GM18907 (cell line): ENCODE measurements at regions not wholly inside any gene's neighbourhood (a gene's known extent, or its start where the extent isn't known, plus 50 kb on each side); places are given as distances from the start of the nearest gene placed in this dataset.

ENCODE experiments used
- ATAC-seq: cut with Tn5 transposase; IDR thresholded peaks from one replicate; pipeline ENCODE4 v1.9.1; 2021; ENCODE audit warnings: mild to moderate bottlenecking, moderate library complexity; ENCODE audit not compliant: unreplicated experiment

GRCh38 chr3:94256888-94257813 is 194.3 kb downstream of the NSUN3 start:
- ATAC-seq: no peak

- no peak for ATAC-seq
Observed at GRCh38 chr3:94258851-94259250, 196.0 kb downstream of the NSUN3 start.

DNA sequence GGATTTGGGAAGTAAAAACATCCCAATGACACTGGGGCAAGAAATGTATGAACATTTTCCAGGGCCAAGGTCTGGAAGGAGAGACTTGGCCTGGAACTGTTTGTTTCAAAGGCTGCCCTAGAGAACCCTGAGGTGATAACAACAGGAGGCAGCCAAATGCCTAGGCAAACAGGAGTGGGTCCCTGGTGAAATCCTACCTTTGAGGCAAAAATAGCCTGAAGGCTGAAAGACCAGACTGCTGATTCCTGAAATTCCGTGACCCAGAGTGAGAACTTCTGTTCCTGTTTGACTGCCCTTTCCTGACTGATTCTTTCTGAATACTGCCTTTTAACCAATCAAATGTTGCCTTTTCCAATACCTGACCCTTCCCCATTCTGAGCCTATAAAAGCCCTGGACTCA is 196.4 kb downstream of the NSUN3 start:
- ATAC-seq: no peak

DNA sequence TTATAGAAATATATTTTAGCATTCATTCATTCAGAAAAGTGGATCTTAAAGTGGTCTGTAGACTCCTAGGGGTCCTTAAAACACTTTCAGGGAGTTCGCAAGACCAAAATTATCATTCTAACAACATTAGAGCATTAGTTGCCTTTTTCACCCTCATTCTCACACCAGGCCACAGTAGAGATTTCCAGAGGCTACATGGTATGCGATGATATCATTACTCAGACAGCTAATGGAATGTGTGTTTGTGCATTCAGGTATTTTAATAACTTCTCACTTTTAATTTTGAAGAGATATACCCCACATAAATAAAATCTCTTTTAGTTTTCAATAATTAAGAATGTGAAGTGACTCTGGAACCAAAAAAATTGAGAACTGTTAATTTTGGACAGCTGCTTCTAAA is 206.9 kb downstream of the NSUN3 start:
- no peak for ATAC-seq

- no peak for ATAC-seq
Observed at GRCh38 chr3:94272016-94272415, 209.2 kb downstream of the NSUN3 start.

GRCh38 chr3:94280958-94281357 is 218.1 kb downstream of the NSUN3 start:
- no peak for ATAC-seq

DNA sequence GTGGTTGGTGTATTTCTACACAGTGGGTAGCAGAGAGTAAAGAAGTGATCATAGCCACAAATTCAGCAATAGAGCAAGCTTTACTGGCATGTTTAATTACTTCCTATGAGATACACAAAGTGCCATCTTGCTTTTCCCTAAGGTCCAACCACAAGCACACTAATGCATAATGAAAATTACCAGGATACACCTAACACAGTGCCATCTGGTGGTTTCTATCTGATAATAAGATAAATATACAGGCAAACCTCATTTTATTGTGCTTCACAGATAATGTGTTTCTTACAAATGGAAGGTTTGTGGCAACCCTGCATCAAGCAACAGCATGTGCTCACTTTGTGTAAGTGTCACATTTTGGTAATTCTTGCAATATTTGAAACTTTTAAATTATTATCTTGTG is 223.0 kb downstream of the NSUN3 start:
- no peak for ATAC-seq

DNA sequence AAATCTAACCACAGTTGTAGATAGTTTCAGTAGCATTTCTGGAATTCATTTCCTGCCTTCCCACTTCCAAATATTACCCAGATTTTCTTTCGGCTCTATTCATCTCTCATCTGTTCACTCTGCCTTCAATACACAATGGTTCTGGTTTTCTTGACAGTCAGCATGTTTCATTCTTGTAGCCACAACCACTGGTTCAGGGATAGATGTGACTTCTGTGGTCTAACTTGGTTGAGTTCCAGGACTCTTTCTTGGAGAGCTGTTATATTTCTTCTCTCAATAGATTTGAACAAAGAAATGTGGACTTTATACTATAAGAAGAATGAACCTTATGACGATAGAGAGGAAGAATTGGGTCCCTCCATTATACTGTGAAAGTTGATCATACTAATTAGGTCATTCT is 228.8 kb downstream of the NSUN3 start:
- ATAC-seq: no peak

GRCh38 chr3:94292151-94292550 is 229.3 kb downstream of the NSUN3 start:
- ATAC-seq: no peak

- no peak for ATAC-seq
Observed at GRCh38 chr3:94293793-94294195, 230.9 kb downstream of the NSUN3 start.

DNA sequence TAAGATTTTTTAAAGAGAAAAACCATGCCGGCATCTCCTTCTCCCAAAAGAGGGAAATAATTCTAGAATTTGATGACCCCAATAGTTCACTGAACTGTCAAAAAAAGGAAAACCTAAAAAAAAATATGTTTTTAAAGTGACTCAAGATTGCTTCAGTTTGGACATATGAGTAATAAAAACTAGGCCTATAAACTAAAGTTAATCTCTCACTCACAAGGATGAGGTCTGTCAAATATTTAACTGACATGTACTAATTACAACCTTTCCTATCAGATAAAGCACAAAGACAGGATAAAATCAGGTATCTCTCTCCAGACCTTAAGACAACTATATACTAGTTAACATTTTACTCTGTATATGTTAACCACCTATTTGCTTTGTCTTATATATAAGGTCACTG is 231.9 kb downstream of the NSUN3 start:
- ATAC-seq: no peak

DNA sequence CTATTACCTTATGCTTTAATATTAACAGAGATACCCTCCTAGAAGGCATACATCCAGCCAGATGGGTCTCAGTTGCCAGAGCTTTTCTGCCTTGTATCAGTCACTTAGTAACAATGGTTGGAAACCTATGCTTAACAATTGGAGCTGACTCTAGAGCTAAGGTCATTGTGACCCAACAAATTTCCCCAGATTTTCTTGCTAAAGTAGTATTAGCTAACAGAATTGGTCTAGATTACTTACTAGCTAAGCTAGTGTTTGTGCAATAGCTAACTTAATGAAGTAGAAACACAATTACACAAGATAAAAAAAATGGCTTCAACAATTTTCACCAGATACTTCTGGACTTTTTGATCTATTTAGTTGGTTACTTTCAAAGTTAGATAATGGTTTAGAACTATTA is 236.9 kb downstream of the NSUN3 start:
- ATAC-seq: no peak

DNA sequence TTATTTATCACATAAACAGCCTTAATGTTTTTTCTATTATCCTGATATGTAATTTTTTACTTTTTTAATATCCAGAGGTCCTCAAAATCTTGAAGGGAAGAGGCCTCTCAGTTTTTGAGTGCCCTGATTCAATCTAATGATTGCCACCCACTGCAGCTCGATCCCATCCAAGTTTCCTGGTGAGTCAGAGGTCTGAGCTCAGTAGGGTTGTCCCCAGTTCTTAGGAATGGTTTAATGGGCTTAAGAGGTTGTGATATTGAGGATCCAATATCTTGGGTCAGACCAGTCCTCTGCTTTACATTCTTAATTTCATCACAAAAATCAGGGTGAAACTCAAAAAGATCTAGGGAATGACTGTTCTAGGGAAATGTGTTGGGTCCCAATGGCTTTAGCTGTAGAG is 238.5 kb downstream of the NSUN3 start:
- ATAC-seq: no peak

GRCh38 chr3:94303266-94303665 is 240.4 kb downstream of the NSUN3 start:
- no peak for ATAC-seq

DNA sequence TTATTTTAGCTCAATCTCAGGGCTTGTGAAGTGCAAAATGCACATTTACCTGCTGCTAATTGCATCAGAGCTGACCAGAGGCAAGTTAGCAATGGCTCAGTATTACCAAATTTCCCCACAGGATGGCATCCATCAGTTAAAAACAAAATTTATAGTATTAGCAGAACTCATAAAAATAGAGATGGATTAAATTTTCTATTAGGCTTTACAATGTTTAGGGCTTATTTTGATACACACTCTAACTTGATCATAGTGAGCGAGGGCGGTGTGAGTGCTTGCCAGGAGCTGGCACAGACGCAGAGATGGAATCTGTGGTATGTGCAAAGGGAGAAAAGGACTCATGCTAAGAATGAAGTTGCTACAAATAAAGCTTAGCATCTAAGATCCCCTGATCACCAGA is 241.0 kb downstream of the NSUN3 start:
- ATAC-seq: no peak

- ATAC-seq: no peak
Observed at GRCh38 chr3:94304954-94305353, 242.1 kb downstream of the NSUN3 start.

DNA sequence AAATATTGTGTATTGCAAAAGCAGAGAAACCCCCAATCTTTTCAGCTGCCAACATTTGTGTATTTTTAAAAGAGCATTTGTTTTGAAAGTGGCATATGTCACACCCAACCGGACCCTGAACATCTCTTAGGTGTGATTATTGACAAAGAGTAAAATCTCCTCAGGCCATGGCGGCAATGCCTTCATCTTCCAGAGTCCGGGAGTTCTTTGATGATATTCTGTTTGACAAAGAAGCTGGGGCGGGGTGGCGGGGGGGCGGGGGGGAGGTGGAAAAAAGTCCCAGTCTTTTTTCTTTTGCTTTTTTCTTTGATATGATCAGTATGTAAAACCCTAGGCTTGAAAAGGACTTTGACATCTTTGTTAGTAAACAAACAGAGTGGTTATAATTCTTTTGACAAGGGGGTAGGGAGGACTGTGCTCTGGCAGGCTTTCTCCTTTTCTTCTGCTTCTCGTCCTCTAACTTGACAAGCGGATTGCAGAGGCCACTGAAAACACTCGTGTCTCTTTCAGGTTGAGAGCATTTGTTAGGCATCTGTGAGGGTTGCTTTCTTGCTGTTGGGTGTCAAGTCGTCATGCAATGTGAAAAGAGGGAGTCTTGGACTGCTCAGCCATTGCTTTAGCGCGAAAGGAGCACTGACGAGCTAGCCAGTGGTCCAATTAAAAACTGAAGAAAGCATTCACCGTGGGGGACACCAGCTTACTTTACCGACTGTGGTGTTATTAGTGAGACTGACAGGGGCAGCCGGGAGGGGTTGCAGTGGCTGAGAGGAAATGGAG is 243.2 kb downstream of the NSUN3 start:
- no peak for ATAC-seq

- ATAC-seq: no peak
Observed at GRCh38 chr3:94307588-94307987, 244.7 kb downstream of the NSUN3 start.

DNA sequence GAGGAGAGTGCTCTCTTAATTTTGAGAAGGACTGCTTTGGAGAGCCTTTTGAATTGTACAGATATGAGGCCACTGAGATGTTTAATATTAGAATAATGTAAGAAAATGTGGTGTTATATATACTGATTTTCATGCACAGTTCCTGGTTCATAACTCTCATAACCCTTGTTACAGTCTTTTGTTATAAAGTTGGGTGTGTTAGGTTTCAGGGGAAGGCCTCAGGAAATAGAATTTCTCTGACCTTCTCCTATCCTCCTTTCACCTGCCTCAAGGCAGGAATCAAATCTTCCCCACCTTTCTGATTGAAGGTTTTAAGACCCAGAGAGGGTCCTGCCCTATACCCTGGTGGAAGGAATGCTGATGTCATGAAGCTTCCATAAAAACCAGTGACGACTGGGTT is 245.9 kb downstream of the NSUN3 start:
- ATAC-seq: no peak

DNA sequence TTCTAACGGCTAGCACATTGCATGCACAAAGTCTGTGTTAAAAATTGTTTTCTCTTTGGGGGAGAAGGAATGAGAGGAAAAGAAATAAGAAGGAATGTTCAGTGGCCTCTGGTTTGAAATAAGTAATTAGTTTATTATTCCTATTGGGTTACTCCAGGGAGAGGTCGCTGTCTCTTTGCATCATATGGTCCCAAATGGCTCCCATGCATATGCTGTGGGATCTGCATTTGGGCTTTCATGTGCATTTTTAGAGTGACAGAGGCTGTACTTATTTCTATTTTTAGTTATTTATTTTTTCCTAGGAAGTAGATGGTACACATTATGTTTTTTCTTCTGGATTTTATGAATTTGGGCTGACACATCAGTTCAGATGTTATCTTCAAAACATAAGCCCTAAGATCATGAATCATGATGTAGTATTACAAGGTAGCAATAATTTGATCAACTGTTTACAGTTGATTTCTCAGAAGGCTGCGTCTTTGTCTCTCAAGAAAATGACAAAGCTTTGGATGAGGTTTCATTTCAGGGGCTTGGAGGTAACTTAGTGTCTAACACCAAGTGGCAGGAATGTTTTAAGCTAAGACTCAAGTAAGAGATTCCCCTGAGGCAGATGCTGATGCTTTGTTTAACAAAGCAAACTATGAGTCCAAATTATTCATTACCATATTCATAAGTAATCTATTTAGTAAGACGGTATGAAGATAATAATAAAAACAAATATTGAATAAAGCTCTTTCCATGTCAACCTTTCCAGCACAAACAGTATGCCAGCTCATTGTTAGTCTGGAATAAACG is 247.7 kb downstream of the NSUN3 start:
- ATAC-seq: no peak

GRCh38 chr3:94311651-94312050 is 248.8 kb downstream of the NSUN3 start:
- no peak for ATAC-seq
